ENCODE measurements at regions not wholly inside any gene's neighbourhood (a gene's known extent, or its start where the extent isn't known, plus 50 kb on each side); places are given as distances from the start of the nearest gene placed in this dataset.

GRCh38 chr3:177314897-177315296, 117.6 kb upstream of the TBL1XR1 start:
- Histone ChIP-seq H3K27me3 (no peaks in the 10 kb centered on the region), H3K4me1 (no peaks in the 10 kb centered on the region), H3K4me3 (no peak overlapping the region), H3K36me3 (no peaks in the 10 kb centered on the region), H3K9me3 (peaks cover 0 to 18% (median 4%) of the 10 kb centered on the region in 12 donors), H3K27ac (no peak overlapping the region)
- 97 to 100% (median 98%) methylated on average over 3 of the region's 3 CpGs for WGBS, 4 donors
- TF ChIP-seq POLR2A (IDR thresholded peaks at IDR 0.05) (no peak), CTCF (IDR thresholded peaks at IDR 0.05) (no peak)
- ATAC-seq (no peak), DNase-seq (no peak)
- intact Hi-C loops (cut with DNase I): no loop called here

- ATAC-seq: no peak
- no peak for DNase-seq
- H3K4me1 ChIP-seq: peaks cover 2 to 19% (median 15%) of the 10 kb centered on the region in 12 donors
- WGBS, 4 donors: 90 to 96% (median 94%) methylated on average over 2 of the region's 2 CpGs
- TF ChIP-seq CTCF (IDR thresholded peaks at IDR 0.05) (no peak), POLR2A (IDR thresholded peaks at IDR 0.05) (no peak)
- intact Hi-C loops (cut with DNase I): no loop called here
- H3K36me3 ChIP-seq: no peaks in the 10 kb centered on the region
- no peaks in the 10 kb centered on the region for H3K27me3 ChIP-seq
- H3K27ac ChIP-seq: no peak overlapping the region
- H3K9me3 ChIP-seq: peaks cover 0 to 4% (median 0%) of the 10 kb centered on the region in 12 donors
- no peak overlapping the region for H3K4me3 ChIP-seq
Measured at GRCh38 chr3:177317247-177317646, 120.0 kb upstream of the TBL1XR1 start.

DNA sequence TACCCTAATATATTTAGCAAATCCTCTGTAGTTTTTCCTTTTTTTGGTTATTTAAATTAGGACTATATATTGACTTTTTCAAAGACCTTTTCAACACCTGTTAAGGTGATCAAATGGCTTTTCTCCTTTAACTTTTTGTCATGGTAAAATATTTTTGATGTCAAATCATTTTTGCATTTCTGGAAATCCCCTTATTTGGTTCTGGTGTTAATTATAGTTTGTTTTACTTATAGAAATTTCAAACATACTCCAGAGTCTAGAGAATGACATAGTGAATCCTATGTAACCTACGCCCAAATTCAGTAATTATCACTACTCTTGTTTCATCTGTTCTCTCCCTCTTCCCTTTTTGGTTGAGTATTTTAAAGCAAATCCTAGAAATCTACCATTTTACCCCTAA, 121.3 kb upstream of the TBL1XR1 start:
- Histone ChIP-seq H3K27ac (no peak overlapping the region), H3K9me3 (peaks cover 0 to 4% (median 0%) of the 10 kb centered on the region in 12 donors), H3K36me3 (no peaks in the 10 kb centered on the region), H3K4me1 (peaks cover 2 to 22% (median 15%) of the 10 kb centered on the region in 12 donors), H3K27me3 (no peaks in the 10 kb centered on the region), H3K4me3 (no peak overlapping the region)
- intact Hi-C loops (cut with DNase I): no loop called here
- ATAC-seq (no peak), DNase-seq (no peak)
- WGBS, 4 donors: 96 to 100% (median 97%) methylated on average over 1 of the region's 1 CpG
- TF ChIP-seq POLR2A (IDR thresholded peaks at IDR 0.05): no peak
- no peak for TF ChIP-seq CTCF (IDR thresholded peaks at IDR 0.05)

- Histone ChIP-seq H3K27me3 (no peaks in the 10 kb centered on the region), H3K4me3 (no peak overlapping the region), H3K9me3 (peaks cover 0 to 4% (median 0%) of the 10 kb centered on the region in 12 donors), H3K27ac (peak overlapping the region in 9 of 12 donors; percentile 0 to 56 (median 32)), H3K4me1 (peaks cover 2 to 29% (median 15%) of the 10 kb centered on the region in 12 donors), H3K36me3 (no peaks in the 10 kb centered on the region)
- TF ChIP-seq CTCF (IDR thresholded peaks at IDR 0.05) (no peak), POLR2A (IDR thresholded peaks at IDR 0.05) (no peak)
- WGBS, 4 donors: 42 to 52% (median 47%) methylated on average over 4 of the region's 4 CpGs
- intact Hi-C loops (cut with DNase I): no loop called here
- ATAC-seq (peak in 1 of 4 donors; percentile 16), DNase-seq (no peak)
Measured at GRCh38 chr3:177320765-177321247, 123.5 kb upstream of the TBL1XR1 start.

Measured in heart left ventricle (tissue), 16 donors.